HG03025 (cell line): ENCODE measurements at regions not wholly inside any gene's neighbourhood (a gene's known extent, or its start where the extent isn't known, plus 50 kb on each side); places are given as distances from the start of the nearest gene placed in this dataset.
"Not testable (repeated sequence)": the region's sequence is repeated elsewhere in the genome, so short reads cannot be mapped to it uniquely, and the experiment has no call there.

Experiments used
- ATAC-seq: cut with Tn5 transposase; IDR thresholded peaks from one replicate; pipeline ENCODE4 v1.9.1; 2021; ENCODE audit warnings: mild to moderate bottlenecking, moderate library complexity; ENCODE audit not compliant: unreplicated experiment, low FRiP score

DNA sequence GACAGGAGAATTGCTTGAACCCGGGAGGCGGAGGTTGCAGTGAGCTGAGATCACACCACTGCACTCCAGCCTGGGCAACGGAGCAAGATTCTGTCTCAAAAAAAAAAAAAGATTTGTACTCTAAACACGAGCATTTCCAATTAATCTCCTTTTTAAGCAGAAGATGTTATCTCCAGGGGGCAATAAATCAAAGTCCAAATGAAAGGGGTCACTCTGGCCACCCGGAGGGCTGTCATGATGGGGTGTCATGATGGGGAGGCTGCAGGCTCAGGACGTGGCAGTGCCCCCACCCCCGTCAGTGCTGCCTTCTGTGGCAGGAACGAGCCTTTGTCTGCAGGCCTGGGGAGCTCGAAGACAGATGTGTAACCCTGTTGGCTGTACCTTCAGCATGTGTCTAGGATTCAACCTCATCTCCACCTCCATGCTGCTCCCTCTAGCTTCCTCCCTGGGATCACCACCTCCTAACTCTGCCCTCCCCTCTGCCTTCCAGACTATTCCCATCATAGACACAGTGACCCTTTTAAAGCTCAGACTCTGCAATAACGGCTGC lies 76.9 kb upstream of the YWHAQ start:
- ATAC-seq = no peak

GRCh38 chr2:9708683-9709538 lies 78.1 kb upstream of the YWHAQ start:
- ATAC-seq = no peak

DNA sequence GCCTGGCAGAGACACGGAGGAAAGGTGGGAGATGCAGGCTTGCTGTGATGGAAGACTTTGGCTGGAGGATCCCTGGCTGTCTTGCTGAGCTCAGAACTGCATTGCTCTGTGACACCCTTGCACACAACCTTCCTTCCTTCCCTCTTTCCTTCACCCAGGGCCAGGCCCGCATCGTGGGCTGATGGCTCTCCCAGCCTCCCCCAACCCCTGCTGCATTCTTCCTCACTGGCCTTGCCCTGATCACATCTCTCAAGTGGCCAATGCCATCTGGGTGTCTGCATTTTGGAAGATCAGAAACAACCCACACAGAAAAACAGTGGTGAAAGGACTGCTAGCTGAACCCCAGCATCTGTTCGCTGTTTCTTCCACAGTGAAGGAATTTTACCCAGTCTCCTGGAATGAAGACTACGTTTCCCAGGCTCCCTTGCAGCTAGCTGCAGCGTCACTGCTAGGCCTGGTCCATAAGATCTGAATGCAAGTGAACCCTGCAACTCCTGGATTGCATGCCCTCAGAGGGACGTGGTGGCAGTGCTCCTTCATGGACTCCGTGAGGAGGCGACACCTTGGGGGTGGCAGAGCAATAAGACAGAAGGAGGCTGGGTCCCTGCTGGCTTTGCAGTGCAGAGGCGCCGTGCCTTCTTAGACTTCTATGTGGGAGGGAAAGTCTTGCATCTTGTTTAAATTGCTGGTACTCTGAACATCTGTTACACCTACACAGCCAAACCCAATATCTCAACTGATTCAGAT lies 78.9 kb upstream of the YWHAQ start:
- no peak for ATAC-seq

- no peak for ATAC-seq
These were observed 79.5 kb upstream of the YWHAQ start for GRCh38 chr2:9710311-9710710.

DNA sequence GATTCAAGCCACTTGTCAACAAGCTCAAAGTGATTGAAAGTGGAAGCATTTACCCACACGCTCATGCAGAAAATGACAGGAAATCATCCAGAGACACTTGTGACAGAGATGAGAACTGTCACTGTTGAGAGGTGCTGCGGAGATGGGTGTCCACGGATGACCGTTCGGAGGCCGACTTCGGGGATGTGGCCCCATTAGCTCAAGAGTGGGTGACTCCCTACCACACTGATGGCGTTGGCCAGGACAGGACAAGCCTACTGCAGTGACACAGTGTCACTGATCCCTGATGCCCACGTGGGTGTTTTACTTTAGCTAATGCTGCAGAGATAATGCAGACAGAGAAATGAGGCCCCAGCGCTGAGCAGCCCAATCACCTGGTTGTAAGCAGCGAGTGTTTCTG lies 81.5 kb upstream of the YWHAQ start:
- no peak for ATAC-seq

DNA sequence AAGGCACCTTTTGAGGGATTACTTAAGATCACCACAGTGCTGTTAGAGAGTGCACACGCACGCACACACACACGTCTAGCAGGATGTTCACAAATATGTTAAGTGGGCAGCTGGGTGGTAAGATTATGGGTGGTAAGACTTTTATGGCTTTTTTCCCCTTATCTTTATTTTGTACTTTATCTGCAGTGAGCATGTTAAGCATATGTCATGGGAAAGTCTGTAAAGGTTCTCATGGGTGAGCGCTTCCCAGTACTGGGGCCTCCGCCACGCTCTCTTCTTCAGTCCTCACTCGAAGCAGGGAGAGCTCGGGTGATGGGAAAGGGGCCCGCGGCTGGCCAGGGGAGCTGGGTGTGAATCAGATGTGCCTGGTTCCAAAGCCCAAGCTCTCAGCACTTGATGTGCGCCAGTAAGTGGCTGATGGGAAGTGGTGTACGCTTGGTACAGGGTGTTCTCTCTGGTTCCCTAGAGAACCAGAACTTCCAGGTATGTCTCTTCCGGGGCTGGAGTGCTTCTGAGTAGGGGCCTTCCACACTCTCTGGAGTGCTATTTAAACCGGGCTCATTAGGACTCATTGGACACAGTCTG lies 83.9 kb upstream of the YWHAQ start:
- no peak for ATAC-seq

DNA sequence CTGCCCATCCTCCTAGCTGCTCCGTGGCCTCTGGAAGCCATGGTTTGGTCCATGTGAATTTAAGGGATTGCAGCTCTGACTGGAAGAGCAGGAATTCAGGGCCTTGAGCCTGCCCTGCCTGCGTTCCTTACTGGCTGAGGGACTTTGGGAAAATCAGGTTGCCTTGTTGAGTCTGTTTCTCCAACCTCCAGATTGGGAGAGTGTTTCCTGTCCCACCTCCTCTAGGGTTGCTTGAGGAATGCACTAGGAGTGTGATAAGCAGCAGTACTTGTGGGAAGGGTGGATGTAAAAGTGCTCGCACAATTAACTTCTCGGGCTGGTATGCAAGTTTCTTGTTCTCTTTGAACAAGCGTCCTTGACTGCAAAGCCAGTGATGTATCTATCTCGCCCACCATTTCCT lies 84.4 kb upstream of the YWHAQ start:
- ATAC-seq = no peak

- no peak for ATAC-seq
These were observed 87.2 kb upstream of the YWHAQ start for GRCh38 chr2:9717886-9718451.

GRCh38 chr2:9720352-9721093 lies 89.7 kb upstream of the YWHAQ start:
- no peak for ATAC-seq

- ATAC-seq = no peak
These were observed 90.5 kb upstream of the YWHAQ start for GRCh38 chr2:9721344-9721743.

GRCh38 chr2:9722451-9722850 lies 91.7 kb upstream of the YWHAQ start:
- no peak for ATAC-seq

GRCh38 chr2:9724565-9724964 lies 93.8 kb upstream of the YWHAQ start:
- ATAC-seq = no peak

- no peak for ATAC-seq
These were observed 94.3 kb upstream of the YWHAQ start for GRCh38 chr2:9725106-9725505.

DNA sequence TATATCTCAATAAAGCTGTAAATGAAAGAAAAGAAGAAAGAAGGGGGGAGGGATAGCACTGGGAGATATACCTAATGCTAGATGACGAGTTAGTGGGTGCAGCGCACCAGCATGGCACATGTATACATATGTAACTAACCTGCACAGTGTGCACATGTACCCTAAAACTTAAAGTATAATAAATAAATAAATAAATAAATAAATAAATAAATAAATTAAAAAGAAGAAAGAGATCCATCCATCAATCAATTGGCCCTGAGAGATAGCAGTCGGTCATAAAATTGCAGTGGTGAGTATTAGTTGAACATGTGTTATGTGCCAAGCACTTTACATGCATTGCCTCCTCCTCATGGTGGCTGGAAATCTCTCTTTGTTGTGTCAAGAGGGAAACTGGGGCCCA lies 95.2 kb upstream of the YWHAQ start:
- ATAC-seq = not testable (repeated sequence)

GRCh38 chr2:9730523-9730922 lies 99.7 kb upstream of the YWHAQ start:
- ATAC-seq = not testable (repeated sequence)

DNA sequence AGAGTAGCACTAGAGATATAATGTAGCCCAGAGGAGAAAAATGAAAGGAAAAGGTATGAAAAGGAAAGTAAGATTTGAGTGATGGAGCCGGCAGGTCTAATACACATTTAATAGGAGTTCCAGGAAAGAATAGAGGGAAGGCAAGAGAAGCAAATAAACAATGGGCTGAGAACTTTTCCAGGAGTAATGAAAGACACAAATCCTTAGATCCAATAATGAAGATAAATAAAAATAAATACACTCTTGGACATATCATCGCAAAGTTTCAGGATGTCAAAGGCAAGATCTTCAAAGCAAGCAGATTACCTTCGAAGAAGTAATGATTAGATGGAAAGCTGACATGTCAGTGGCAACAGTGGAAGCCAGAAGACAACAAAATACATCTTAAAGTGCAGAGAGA lies 102.0 kb upstream of the YWHAQ start:
- ATAC-seq = no peak

DNA sequence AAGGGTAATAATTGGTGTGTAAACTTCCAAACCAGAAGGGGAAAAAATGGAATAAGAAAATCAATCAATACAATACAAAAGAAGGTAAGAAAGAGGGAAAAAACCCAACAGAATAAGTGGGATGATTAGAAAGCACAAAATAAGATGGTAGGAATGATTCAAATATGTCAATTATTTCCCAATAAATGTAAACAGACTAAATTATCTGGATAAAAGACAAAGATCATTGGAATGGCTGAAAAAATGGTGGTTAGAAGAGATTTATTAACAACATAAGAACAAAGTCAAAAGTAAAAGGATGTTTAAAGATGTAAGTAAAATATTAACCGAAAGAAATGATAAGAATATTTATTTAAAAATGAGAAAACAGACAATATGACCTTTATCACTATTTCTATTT lies 103.5 kb upstream of the YWHAQ start:
- no peak for ATAC-seq

DNA sequence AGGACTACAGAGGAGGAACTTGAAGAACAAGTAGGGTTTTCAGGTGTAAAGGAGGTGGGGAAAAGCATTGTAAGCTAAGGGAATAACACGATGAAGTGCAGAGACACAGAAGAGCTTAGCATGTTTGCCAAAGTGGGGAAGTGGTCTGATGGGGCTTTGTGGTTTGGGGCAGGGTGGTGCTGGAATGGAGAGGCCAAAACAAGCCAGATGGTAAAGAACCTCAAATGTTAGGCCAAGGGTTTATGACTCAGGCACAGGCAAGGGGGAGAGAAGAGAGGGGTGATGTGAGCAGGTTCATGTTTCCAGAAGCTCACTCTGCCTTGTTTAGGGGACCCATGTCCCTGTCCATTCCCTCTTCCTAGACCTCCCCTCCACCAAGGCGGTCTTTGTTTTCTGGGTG lies 104.5 kb upstream of the YWHAQ start:
- ATAC-seq = no peak

DNA sequence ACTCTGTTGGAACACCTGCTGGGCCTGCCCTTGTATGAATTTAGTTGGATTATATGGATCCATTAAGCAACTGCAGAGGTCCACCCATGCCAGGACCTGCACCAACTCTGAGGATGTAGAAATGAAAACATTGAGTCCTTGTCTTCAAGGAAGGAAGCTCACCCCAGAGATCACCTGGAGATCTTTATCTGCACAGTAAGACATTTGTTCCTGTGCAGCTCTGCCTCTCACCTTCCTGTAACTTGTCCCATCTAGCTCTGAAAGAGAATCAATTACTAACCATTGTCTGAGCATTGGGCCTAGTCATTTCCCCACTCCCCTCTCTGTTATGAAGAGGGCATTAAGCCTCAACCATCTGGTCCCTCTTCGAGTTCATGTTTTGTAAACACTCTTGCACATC lies 105.2 kb upstream of the YWHAQ start:
- no peak for ATAC-seq
